ENCODE measurements at regions not wholly inside any gene's neighbourhood (a gene's known extent, or its start where the extent isn't known, plus 50 kb on each side); places are given as distances from the start of the nearest gene placed in this dataset.

GRCh38 chr15:99476413-99477222 is 89.2 kb upstream of the MEF2A start:
- Mint-ChIP-seq H3K27me3 (ENCODE audit: insufficient read depth, low read depth) (no peaks in the 10 kb centered on the region), H3K27ac (peak overlapping the region; percentile 82), H3K9me3 (no peaks in the 10 kb centered on the region), H3K36me3 (no peaks in the 10 kb centered on the region), H3K4me1 (peaks cover 13% of the 10 kb centered on the region), H3K4me3 (peak overlapping the region; percentile 48)
- Histone ChIP-seq H4K20me1 (ENCODE audit: low read depth) (no peaks in the 10 kb centered on the region), H3K79me2 (ENCODE audit: low read depth) (no peaks in the 10 kb centered on the region), H3K4me1 (peaks cover 15% of the 10 kb centered on the region), H3K36me3 (no peaks in the 10 kb centered on the region), H3K4me2 (no peak overlapping the region), H3F3A (ENCODE audit: low read depth) (no peaks in the 10 kb centered on the region), H3K27me3 (no peaks in the 10 kb centered on the region), H3K4me3 (no peak overlapping the region), H2AFZ (replicated peaks) (peak overlapping the region; percentile 26), H3K9ac (no peak overlapping the region), H3K9me3 (ENCODE audit: low read depth) (no peaks in the 10 kb centered on the region), H3K27ac (no peak overlapping the region)
- DNase-seq (ENCODE audit: low spot score), result peak; percentile 31
- no peak for TF ChIP-seq EZH2 (IDR thresholded peaks at IDR 0.05)
- TF ChIP-seq CTCF (IDR thresholded peaks at IDR 0.05), result no peak
- TF ChIP-seq EZH2phosphoT487 (IDR thresholded peaks at IDR 0.05), result no peak

- Histone ChIP-seq H3K9me3 (ENCODE audit: low read depth) (no peaks in the 10 kb centered on the region), H3K9ac (no peak overlapping the region), H3K27me3 (no peaks in the 10 kb centered on the region), H3K79me2 (ENCODE audit: low read depth) (no peaks in the 10 kb centered on the region), H4K20me1 (ENCODE audit: low read depth) (no peaks in the 10 kb centered on the region), H3K4me1 (peaks cover 15% of the 10 kb centered on the region), H2AFZ (replicated peaks) (no peak overlapping the region), H3K4me2 (no peak overlapping the region), H3K27ac (no peak overlapping the region), H3K36me3 (no peaks in the 10 kb centered on the region), H3F3A (ENCODE audit: low read depth) (no peaks in the 10 kb centered on the region), H3K4me3 (no peak overlapping the region)
- Mint-ChIP-seq H3K4me1 (peaks cover 13% of the 10 kb centered on the region), H3K27ac (no peak overlapping the region), H3K9me3 (peaks cover 3% of the 10 kb centered on the region), H3K36me3 (no peaks in the 10 kb centered on the region), H3K27me3 (ENCODE audit: insufficient read depth, low read depth) (no peaks in the 10 kb centered on the region), H3K4me3 (no peak overlapping the region)
- DNase-seq (ENCODE audit: low spot score), result no peak
- no peak for TF ChIP-seq EZH2 (IDR thresholded peaks at IDR 0.05)
- TF ChIP-seq CTCF (IDR thresholded peaks at IDR 0.05), result no peak
- TF ChIP-seq EZH2phosphoT487 (IDR thresholded peaks at IDR 0.05), result no peak
Measured at GRCh38 chr15:99477791-99478471, 87.9 kb upstream of the MEF2A start.

- H3K27me3 ChIP-seq, result no peaks in the 10 kb centered on the region
- H3K36me3 ChIP-seq, result no peaks in the 10 kb centered on the region
- no peak overlapping the region for H3K9ac ChIP-seq
- no peak overlapping the region for H3K4me2 ChIP-seq
- H3K79me2 ChIP-seq (ENCODE audit: low read depth), result no peaks in the 10 kb centered on the region
- no peak overlapping the region for H3K4me3 ChIP-seq
- no peaks in the 10 kb centered on the region for H4K20me1 ChIP-seq (ENCODE audit: low read depth)
- H3K9me3 ChIP-seq (ENCODE audit: low read depth), result no peaks in the 10 kb centered on the region
- H3K4me3 Mint-ChIP-seq, result no peak overlapping the region
- H3K4me1 ChIP-seq, result peaks cover 8% of the 10 kb centered on the region
- H3K9me3 Mint-ChIP-seq, result peaks cover 5% of the 10 kb centered on the region
- H3K27ac Mint-ChIP-seq, result no peak overlapping the region
- no peaks in the 10 kb centered on the region for H3K27me3 Mint-ChIP-seq (ENCODE audit: insufficient read depth, low read depth)
- no peak overlapping the region for H2AFZ ChIP-seq (replicated peaks)
- H3K36me3 Mint-ChIP-seq, result no peaks in the 10 kb centered on the region
- H3K27ac ChIP-seq, result no peak overlapping the region
- no peaks in the 10 kb centered on the region for H3F3A ChIP-seq (ENCODE audit: low read depth)
- TF ChIP-seq CTCF (IDR thresholded peaks at IDR 0.05) (no peak), EZH2 (IDR thresholded peaks at IDR 0.05) (no peak), EZH2phosphoT487 (IDR thresholded peaks at IDR 0.05) (no peak)
- no peak for DNase-seq (ENCODE audit: low spot score)
- H3K4me1 Mint-ChIP-seq, result peaks cover 9% of the 10 kb centered on the region
Measured at GRCh38 chr15:99478977-99479376, 86.8 kb upstream of the MEF2A start.

All from neural progenitor cell (in vitro differentiated cells).